Epithelial cell of proximal tubule (primary cell): ENCODE measurements at regions not wholly inside any gene's neighbourhood (a gene's known extent, or its start where the extent isn't known, plus 50 kb on each side); places are given as distances from the start of the nearest gene placed in this dataset.
"Not testable (repeated sequence)": the region's sequence is repeated elsewhere in the genome, so short reads cannot be mapped to it uniquely, and the experiment has no call there.

Source experiments
- DNase-seq: peaks from one replicate; pipeline ENCODE4 v3.0.0-alpha.2; 2011; ENCODE audit warnings: low read depth
- H3K4me3 ChIP-seq: 2 replicates; pipeline ENCODE4 v1.5.1; 2011; ENCODE audit warnings: low read depth, mild to moderate bottlenecking, low read length
- TF ChIP-seq, protein P1 (sequence below): conservative IDR thresholded peaks from 2 replicates; pipeline ENCODE4 v1.5.1; 2012; ENCODE audit warnings: low read depth, mild to moderate bottlenecking, low read length

DNA sequence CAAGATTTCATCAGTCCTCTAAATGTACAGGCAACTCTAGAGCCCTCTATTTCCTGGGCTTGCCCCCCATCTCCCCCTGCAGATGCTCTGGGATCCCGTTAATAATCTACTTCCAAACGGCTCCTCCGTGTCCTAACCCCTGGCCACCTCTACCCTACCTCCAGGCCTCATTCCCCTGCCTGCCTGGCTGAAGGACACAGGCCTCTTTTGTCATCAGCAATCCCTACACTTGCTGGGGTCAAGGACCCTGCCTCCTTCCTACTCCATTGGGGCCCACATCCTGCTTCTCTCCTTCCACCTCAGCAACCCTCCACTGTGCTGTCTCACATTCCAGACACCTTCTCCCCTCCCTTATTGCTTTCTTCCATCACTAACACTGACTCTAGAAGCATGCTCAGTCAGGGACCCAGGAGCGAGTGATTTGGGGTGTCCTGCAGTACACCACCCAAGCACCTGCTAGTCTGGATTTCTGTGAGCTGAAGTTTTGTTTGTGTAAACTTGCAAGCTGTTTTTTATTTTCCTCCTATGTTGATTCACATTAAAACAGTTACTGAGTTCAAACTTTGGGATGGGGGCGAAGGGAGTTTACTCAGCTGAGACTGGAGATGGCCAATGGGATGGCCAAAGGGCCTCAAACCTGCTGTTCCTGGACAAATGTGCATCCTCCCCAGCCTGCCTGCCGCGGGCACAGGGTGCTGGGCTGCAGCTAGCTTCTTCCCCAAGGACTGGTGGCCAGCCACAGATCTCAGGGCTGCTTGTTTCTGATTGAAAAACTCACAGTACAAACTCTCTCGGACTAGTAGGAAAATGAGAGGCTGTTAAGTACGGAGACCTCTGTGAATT, 314.7 kb downstream of the FOXO1 start:
- no peak overlapping the region for H3K4me3 ChIP-seq
- no peak for DNase-seq
- TF ChIP-seq, protein P1, sequence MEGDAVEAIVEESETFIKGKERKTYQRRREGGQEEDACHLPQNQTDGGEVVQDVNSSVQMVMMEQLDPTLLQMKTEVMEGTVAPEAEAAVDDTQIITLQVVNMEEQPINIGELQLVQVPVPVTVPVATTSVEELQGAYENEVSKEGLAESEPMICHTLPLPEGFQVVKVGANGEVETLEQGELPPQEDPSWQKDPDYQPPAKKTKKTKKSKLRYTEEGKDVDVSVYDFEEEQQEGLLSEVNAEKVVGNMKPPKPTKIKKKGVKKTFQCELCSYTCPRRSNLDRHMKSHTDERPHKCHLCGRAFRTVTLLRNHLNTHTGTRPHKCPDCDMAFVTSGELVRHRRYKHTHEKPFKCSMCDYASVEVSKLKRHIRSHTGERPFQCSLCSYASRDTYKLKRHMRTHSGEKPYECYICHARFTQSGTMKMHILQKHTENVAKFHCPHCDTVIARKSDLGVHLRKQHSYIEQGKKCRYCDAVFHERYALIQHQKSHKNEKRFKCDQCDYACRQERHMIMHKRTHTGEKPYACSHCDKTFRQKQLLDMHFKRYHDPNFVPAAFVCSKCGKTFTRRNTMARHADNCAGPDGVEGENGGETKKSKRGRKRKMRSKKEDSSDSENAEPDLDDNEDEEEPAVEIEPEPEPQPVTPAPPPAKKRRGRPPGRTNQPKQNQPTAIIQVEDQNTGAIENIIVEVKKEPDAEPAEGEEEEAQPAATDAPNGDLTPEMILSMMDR: no peak

DNA sequence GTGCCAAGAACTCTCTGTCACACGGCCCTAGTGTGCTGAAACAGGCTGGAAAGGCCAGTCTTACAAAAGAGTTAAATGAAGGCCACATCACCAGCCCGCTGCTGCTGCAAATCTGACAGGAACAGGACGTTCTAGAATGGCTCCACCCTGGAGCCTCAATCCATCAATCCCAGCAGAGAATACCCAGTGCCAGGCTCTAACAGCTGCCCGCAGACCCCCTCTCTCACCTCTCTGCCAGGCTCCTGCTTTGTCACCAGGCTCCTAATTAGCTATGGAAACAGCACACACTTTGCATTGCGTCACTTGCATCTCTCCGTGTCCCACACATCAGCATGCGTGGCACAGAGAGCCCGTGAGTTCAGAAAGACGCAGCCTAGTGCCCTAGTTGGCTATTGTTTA, 314.1 kb downstream of the FOXO1 start:
- DNase-seq: no peak
- TF ChIP-seq, protein P1: no peak
- H3K4me3 ChIP-seq: no peak overlapping the region

DNA sequence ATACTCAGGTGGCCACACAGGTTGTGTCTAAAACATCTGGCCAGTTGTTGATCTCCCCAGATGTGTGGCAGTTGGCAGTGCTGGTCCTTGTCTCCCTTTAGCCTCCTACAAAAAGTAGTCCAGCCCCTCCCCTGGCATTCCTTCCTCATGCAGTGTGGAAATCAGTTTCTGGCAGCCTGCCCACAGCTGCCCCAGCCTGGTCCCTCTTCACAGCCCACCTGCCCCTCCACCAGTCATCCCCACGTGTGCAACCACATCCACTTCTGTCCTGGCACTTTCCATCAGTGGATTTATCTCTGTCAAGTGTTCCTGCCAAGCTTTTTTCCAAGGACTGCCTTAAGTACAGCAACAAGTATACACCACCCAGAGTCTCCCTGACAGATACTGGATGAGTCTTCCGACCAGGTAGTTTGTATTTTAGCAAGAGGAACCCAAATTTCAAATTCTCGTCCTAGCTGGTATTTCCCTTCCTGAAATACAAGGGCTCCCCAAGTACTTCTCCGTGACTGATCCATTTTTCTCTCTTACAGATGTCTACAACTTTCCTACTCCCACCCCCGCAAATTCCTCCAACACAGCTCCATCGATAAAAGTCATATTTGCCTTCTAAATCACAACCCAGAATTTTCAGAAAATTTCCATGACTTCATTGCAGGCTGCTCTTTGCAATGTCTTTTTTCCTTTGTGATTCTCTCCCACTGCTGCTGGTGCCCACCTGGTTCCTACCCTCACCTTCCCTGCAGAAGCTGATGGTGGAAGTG, 313.5 kb downstream of the FOXO1 start:
- DNase-seq: no peak
- H3K4me3 ChIP-seq: no peak overlapping the region
- TF ChIP-seq, protein P1: no peak

DNA sequence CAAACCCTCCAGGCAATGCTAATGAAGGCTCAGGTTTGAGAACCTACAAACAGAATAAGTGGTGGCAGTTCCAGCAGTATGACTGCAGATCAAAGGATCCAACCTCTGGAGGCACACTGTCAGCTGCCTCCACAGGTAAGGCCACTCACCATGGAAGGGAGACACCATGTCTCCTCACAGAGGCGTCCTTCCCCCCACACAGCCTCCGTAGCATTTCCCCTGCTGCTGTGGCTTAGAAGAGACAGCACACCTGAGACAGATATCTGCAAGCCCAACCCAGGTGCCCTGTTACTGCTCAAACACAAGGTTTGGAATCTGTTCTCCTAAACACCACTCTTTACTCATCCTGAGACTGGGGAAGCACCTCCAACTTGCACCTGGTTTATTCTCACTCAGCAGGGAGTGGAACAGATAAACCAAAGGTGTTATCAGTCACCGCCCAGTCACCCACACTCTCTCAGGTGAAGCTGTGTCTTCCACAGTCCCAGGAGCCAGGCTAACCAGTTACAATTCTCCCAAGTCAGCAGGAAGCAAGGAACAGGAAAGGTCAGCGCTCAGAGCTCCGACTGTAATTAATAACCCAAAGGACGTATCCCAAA, 311.2 kb downstream of the FOXO1 start:
- TF ChIP-seq, protein P1: no peak
- H3K4me3 ChIP-seq: no peak overlapping the region
- DNase-seq: no peak

DNA sequence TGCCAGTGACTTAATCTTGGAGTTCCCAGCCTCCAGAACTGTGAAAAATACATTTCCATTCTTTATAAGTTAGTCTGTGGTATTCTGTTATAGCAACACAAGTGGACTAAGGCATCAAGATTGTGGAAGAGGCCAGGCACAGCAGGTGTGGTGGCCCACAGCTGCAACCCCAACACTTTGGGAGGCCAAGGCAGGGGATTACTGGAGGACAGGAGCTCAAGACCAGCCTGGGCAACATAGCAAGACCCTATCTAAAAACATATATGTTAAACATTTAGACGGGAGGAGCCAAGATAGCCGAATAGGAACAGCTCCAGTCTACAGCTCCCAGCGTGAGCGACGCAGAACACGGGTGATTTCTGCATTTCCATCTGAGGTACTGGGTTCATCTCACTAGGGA, 310.4 kb downstream of the FOXO1 start:
- no peak overlapping the region for H3K4me3 ChIP-seq
- no peak for DNase-seq
- TF ChIP-seq, protein P1: no peak

DNA sequence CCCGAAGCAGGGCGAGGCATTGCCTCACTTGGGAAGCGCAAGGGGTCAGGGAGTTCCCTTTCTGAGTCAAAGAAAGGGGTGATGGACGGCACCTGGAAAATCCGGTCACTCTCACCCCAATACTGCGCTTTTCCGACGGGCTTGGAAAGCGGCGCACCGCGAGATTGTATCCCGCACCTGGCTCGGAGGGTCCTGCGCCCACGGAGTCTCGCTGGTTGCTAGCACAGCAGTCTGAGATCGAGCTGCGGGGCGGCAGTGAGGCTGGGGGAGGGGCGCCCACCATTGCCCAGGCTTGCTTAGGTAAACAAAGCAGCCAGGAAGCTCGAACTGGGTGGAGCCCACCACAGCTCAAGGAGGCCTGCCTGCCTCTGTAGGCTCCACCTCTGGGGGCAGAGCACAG, 310.0 kb downstream of the FOXO1 start:
- not testable (repeated sequence) for H3K4me3 ChIP-seq, DNase-seq

DNA sequence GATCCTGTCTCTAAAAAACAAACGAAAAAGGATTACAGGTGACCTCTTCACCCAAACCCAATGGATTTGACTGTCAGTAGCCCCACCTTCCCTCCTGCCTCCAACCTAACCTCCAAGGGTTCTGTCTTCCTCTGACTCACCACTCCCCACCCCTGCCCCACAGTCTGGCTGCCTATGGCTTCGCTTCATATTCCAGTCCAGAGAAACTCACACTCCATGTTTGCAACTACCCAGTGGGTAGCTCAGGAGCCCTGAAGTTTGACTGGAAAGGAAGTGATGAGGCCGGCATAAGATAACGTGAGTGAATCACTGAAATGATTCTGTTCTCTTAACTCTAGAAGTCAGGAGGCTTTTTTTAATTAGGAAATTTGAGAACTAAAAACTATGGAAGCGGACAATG, 303.9 kb downstream of the FOXO1 start:
- TF ChIP-seq, protein P1: no peak
- no peak overlapping the region for H3K4me3 ChIP-seq
- DNase-seq: no peak
